ENCODE measurements at regions not wholly inside any gene's neighbourhood (a gene's known extent, or its start where the extent isn't known, plus 50 kb on each side); places are given as distances from the start of the nearest gene placed in this dataset.

- Mint-ChIP-seq H3K27ac (no peak overlapping the region), H3K9me3 (peaks cover 4% of the 10 kb centered on the region), H3K4me1 (ENCODE audit: unreplicated experiment) (peaks cover 4% of the 10 kb centered on the region), H3K27me3 (no peaks in the 10 kb centered on the region), H3K4me3 (no peak overlapping the region), H3K36me3 (no peaks in the 10 kb centered on the region)
- no peak for DNase-seq (ENCODE audit: extremely low spot score, unreplicated experiment)
- TF ChIP-seq CTCF (conservative IDR thresholded peaks at IDR 0.05): no peak
Observed at GRCh38 chr18:45409971-45410370, 205.3 kb upstream of the SLC14A2 start.

- DNase-seq (ENCODE audit: extremely low spot score, unreplicated experiment): no peak
- no peaks in the 10 kb centered on the region for H3K36me3 Mint-ChIP-seq
- H3K27ac Mint-ChIP-seq: no peak overlapping the region
- H3K9me3 Mint-ChIP-seq: peaks cover 4% of the 10 kb centered on the region
- TF ChIP-seq CTCF (conservative IDR thresholded peaks at IDR 0.05): no peak
- H3K27me3 Mint-ChIP-seq: no peaks in the 10 kb centered on the region
- no peak overlapping the region for H3K4me3 Mint-ChIP-seq
- H3K4me1 Mint-ChIP-seq (ENCODE audit: unreplicated experiment): peaks cover 24% of the 10 kb centered on the region
Observed at GRCh38 chr18:45412577-45412976, 202.7 kb upstream of the SLC14A2 start.

- no peak for TF ChIP-seq CTCF (conservative IDR thresholded peaks at IDR 0.05)
- Mint-ChIP-seq H3K4me1 (ENCODE audit: unreplicated experiment) (peaks cover 24% of the 10 kb centered on the region), H3K36me3 (no peaks in the 10 kb centered on the region), H3K27me3 (no peaks in the 10 kb centered on the region), H3K4me3 (no peak overlapping the region), H3K27ac (no peak overlapping the region), H3K9me3 (peaks cover 8% of the 10 kb centered on the region)
- DNase-seq (ENCODE audit: extremely low spot score, unreplicated experiment): no peak
Observed at GRCh38 chr18:45413180-45413836, 202.0 kb upstream of the SLC14A2 start.

GRCh38 chr18:45415614-45416013 is 199.7 kb upstream of the SLC14A2 start:
- Mint-ChIP-seq H3K27me3 (peaks cover 3% of the 10 kb centered on the region), H3K4me1 (ENCODE audit: unreplicated experiment) (peaks cover 24% of the 10 kb centered on the region), H3K27ac (no peak overlapping the region), H3K9me3 (peaks cover 9% of the 10 kb centered on the region), H3K36me3 (no peaks in the 10 kb centered on the region), H3K4me3 (no peak overlapping the region)
- TF ChIP-seq CTCF (conservative IDR thresholded peaks at IDR 0.05): no peak
- no peak for DNase-seq (ENCODE audit: extremely low spot score, unreplicated experiment)

- no peak for TF ChIP-seq CTCF (conservative IDR thresholded peaks at IDR 0.05)
- Mint-ChIP-seq H3K27me3 (peaks cover 3% of the 10 kb centered on the region), H3K4me1 (ENCODE audit: unreplicated experiment) (peaks cover 24% of the 10 kb centered on the region), H3K27ac (no peak overlapping the region), H3K9me3 (peaks cover 9% of the 10 kb centered on the region), H3K36me3 (no peaks in the 10 kb centered on the region), H3K4me3 (no peak overlapping the region)
- no peak for DNase-seq (ENCODE audit: extremely low spot score, unreplicated experiment)
Observed at GRCh38 chr18:45416168-45416567, 199.1 kb upstream of the SLC14A2 start.

GRCh38 chr18:45417392-45417791 is 197.9 kb upstream of the SLC14A2 start:
- H3K27ac Mint-ChIP-seq: no peak overlapping the region
- no peak for TF ChIP-seq CTCF (conservative IDR thresholded peaks at IDR 0.05)

More at GRCh38 chr18:45417392-45417791, 197.9 kb upstream of the SLC14A2 start:
- peaks cover 3% of the 10 kb centered on the region for H3K27me3 Mint-ChIP-seq
- H3K36me3 Mint-ChIP-seq: no peaks in the 10 kb centered on the region
- H3K4me1 Mint-ChIP-seq (ENCODE audit: unreplicated experiment): peaks cover 24% of the 10 kb centered on the region
- peaks cover 9% of the 10 kb centered on the region for H3K9me3 Mint-ChIP-seq
- DNase-seq (ENCODE audit: extremely low spot score, unreplicated experiment): no peak
- H3K4me3 Mint-ChIP-seq: no peak overlapping the region
